Upper lobe of right lung (tissue), 1 donor: ENCODE measurements at regions not wholly inside any gene's neighbourhood (a gene's known extent, or its start where the extent isn't known, plus 50 kb on each side); places are given as distances from the start of the nearest gene placed in this dataset.

Experiments
- ATAC-seq: fragments of 200-7000 bp; cut with Tn5 transposase; one replicate; pipeline ENCODE4 v1.9.1; 2020; ENCODE audit warnings: mild to moderate bottlenecking, moderate library complexity
- DNase-seq: peaks from one replicate; pipeline ENCODE4 v3.0.0-alpha.2; 2020
- H3K27ac ChIP-seq: fragments of 200-600 bp; one replicate; pipeline ENCODE4 v1.8.0; 2022
- H3K27me3 ChIP-seq: fragments of 200-600 bp; one replicate; pipeline ENCODE4 v1.8.0; 2022; ENCODE audit warnings: mild to moderate bottlenecking
- H3K36me3 ChIP-seq: fragments of 200-600 bp; one replicate; pipeline ENCODE4 v1.8.0; 2022
- H3K4me1 ChIP-seq: fragments of 200-600 bp; one replicate; pipeline ENCODE4 v1.8.0; 2022
- H3K4me3 ChIP-seq: fragments of 200-600 bp; one replicate; pipeline ENCODE4 v1.8.0; 2022; ENCODE audit warnings: mild to moderate bottlenecking
- H3K9me3 ChIP-seq: fragments of 200-600 bp; one replicate; pipeline ENCODE4 v1.8.0; 2022
- intact Hi-C: fragments of 100-400 bp; cut with DNase I; formaldehyde crosslinking; loops from one replicate; pipeline ENCODE4 v1.11.0; 2022
- TF ChIP-seq, protein P1 (sequence below): fragments of 200-600 bp; IDR thresholded peaks from one replicate; pipeline ENCODE4 v1.8.0; 2022; ENCODE audit warnings: antibody characterized with exemption
- donor health status: DM: no; HTN: yes; CAD: no; lungs with severe emphysema.

DNA sequence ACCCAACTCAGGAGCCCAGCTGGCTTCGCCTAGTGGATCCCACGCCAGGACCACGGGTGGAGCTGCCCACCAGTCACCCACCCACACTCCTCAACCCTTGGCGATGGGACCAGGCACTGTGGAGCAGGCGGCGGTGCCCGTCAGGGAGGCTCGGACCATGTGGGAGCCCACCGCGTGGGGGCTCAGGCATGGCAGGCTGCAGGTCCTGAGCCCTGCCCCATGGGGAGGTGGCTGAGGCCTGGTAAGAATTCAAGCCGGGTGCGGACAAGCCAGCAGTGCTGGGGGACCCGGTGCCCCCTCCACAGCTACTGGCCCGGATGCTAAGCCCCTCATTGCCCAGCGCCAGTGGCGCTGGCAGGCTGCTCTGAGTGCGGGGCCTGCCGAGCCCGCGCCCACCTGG, 123.1 kb upstream of the LGSN start:
- no peaks in the 10 kb centered on the region for H3K4me1 ChIP-seq
- TF ChIP-seq, protein P1, sequence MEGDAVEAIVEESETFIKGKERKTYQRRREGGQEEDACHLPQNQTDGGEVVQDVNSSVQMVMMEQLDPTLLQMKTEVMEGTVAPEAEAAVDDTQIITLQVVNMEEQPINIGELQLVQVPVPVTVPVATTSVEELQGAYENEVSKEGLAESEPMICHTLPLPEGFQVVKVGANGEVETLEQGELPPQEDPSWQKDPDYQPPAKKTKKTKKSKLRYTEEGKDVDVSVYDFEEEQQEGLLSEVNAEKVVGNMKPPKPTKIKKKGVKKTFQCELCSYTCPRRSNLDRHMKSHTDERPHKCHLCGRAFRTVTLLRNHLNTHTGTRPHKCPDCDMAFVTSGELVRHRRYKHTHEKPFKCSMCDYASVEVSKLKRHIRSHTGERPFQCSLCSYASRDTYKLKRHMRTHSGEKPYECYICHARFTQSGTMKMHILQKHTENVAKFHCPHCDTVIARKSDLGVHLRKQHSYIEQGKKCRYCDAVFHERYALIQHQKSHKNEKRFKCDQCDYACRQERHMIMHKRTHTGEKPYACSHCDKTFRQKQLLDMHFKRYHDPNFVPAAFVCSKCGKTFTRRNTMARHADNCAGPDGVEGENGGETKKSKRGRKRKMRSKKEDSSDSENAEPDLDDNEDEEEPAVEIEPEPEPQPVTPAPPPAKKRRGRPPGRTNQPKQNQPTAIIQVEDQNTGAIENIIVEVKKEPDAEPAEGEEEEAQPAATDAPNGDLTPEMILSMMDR, result no peak
- intact Hi-C loops, result no loop called here
- DNase-seq (no peak), ATAC-seq (peak; percentile 24)
- no peak overlapping the region for H3K27ac ChIP-seq
- H3K27me3 ChIP-seq, result no peaks in the 10 kb centered on the region
- H3K4me3 ChIP-seq, result no peak overlapping the region
- no peaks in the 10 kb centered on the region for H3K9me3 ChIP-seq
- no peaks in the 10 kb centered on the region for H3K36me3 ChIP-seq

DNA sequence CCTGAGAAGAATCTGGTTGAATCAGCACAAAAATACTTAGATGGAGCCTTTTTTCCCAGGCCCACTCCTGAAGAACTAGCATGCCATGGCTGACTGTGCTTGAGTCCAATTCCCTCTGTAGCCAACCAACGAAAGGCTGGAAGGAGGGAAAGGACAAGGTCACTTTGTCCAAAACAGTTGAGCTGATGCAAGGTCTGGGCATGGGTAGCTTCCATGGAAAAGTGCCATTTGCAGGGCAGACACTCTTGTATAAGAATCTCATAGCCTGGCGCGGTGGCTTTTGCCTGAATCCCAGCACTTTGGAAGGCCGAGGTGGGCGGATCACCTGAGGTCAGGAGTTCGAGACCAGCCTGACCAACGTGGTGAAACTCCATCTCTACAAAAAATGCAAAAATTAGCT, 125.0 kb upstream of the LGSN start:
- DNase-seq (no peak), ATAC-seq (no peak)
- intact Hi-C loops, result no loop called here
- H3K4me3 ChIP-seq, result no peak overlapping the region
- no peaks in the 10 kb centered on the region for H3K4me1 ChIP-seq
- no peaks in the 10 kb centered on the region for H3K9me3 ChIP-seq
- TF ChIP-seq, protein P1, result no peak
- no peaks in the 10 kb centered on the region for H3K36me3 ChIP-seq
- H3K27me3 ChIP-seq, result no peaks in the 10 kb centered on the region
- no peak overlapping the region for H3K27ac ChIP-seq

DNA sequence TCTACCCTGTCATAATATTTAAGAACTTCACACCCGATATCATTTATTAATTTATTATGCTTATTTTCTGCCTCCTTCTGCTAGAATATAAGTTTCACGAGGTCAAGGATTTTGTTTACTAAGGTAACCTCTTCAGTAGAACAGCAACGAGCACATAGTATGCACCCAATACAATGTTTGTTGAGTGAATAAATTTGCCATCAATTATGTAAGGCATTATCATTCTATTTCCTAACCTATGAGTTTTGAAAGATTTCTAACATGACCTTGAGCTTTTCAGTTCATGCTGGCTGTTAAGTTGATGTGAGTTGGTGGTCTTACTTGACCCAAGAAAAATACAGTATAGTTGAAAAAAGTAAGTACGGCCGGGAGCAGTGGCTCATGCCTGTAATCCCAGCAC, 125.9 kb upstream of the LOC128125822 start:
- H3K36me3 ChIP-seq, result no peaks in the 10 kb centered on the region
- DNase-seq (no peak), ATAC-seq (no peak)
- no peak overlapping the region for H3K4me3 ChIP-seq
- TF ChIP-seq, protein P1, result no peak
- H3K9me3 ChIP-seq, result no peaks in the 10 kb centered on the region
- H3K27ac ChIP-seq, result no peak overlapping the region
- H3K27me3 ChIP-seq, result no peaks in the 10 kb centered on the region
- H3K4me1 ChIP-seq, result no peaks in the 10 kb centered on the region
- intact Hi-C loops, result no loop called here

DNA sequence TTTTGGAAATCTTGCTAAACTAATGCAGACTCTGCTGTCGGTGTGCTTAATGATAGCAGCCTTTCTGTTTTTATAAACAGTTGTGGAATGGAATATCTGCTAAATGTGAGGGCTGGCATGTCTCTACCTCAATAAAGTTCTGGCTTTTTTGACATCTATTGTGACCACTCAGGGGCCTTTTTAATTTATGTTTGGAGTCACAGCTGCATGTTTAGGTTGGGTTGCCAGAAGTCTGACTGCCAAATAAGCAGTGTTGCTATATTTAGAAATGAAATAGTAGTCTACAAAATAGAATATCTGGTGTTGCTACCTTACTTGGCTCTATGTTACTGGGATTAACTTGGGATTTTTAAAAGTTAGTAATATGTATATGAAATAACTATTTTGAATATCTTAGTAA, 125.1 kb upstream of the LOC128125822 start:
- Histone ChIP-seq H3K4me3 (no peak overlapping the region), H3K9me3 (no peaks in the 10 kb centered on the region), H3K27ac (no peak overlapping the region), H3K27me3 (no peaks in the 10 kb centered on the region), H3K4me1 (no peaks in the 10 kb centered on the region), H3K36me3 (no peaks in the 10 kb centered on the region)
- TF ChIP-seq, protein P1, result no peak
- intact Hi-C loops, result no loop called here
- no peak for ATAC-seq
- DNase-seq, result no peak

DNA sequence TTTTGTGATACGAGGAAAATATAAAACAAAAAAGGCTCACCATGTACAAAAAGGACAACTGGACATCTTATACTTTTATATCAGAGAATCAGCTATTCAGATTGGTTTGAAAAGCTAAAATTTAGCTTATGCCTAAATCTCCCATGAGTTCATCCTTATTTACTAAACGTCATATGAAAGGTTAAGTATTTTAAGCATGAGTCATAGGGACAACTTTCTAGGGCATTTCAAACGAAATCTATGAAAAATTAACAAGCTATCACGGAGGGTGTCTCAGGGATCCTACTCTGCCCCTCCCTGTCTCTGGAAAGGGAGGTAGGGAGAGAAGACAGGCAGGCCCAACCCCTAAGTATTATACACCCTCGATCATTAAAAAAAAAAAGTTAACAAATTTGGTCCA, 124.1 kb upstream of the LOC128125822 start:
- Histone ChIP-seq H3K36me3 (no peaks in the 10 kb centered on the region), H3K27ac (no peak overlapping the region), H3K4me3 (no peak overlapping the region), H3K4me1 (no peaks in the 10 kb centered on the region), H3K9me3 (no peaks in the 10 kb centered on the region), H3K27me3 (no peaks in the 10 kb centered on the region)
- no peak for DNase-seq
- intact Hi-C loops, result no loop called here
- ATAC-seq, result no peak
- TF ChIP-seq, protein P1, result no peak

DNA sequence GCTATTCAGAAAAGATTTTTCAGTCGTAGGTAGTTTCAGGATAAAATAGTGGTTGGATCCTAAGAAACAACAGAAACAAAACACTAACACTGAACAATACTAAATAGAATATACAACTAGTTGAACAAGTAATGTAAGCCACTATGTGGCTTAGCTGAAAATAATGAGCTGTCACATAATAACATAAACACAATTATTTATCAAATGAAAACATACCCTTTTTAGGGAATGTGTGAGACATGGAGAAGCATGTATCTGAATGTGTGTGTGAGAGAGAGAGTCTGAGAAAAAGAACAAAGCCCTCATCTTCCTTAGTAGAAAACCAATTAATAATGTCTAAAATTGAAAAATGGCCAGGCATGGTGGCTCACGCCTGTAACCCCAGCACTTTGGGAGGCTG, 122.6 kb upstream of the LOC128125822 start:
- ATAC-seq (no peak), DNase-seq (no peak)
- Histone ChIP-seq H3K4me1 (no peaks in the 10 kb centered on the region), H3K27me3 (no peaks in the 10 kb centered on the region), H3K27ac (no peak overlapping the region), H3K36me3 (no peaks in the 10 kb centered on the region), H3K9me3 (no peaks in the 10 kb centered on the region), H3K4me3 (no peak overlapping the region)
- TF ChIP-seq, protein P1, result no peak
- intact Hi-C loops, result no loop called here
